ENCODE measurements at regions not wholly inside any gene's neighbourhood (a gene's known extent, or its start where the extent isn't known, plus 50 kb on each side); places are given as distances from the start of the nearest gene placed in this dataset.
A peak's percentile ranks its signal among the peaks of the same experiment; 100 is the strongest.

DNA sequence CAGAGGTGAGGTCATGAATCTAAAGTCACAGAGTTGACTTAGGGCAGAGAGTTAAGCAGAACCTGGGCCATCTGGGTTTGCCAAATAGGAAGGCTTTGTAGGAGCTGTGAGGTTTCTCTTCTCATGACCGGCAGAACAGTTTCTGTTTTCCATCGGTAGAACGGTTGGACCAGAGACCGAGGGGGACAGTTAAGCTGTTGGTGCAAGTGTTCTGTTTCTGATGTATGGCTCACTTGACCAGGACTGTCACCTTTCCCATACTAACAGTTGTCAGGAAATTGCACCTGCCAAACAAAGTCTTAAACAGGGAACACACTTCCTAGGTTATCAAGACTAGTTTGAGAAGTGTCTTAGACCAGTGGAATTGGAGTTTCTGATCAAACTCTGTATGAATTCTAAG, 158.3 kb downstream of the PDCD6IP start:
- Mint-ChIP-seq H3K9me3 (no peaks in the 10 kb centered on the region), H3K27ac (no peak overlapping the region), H3K4me1 (peaks cover 8% of the 10 kb centered on the region), H3K27me3 (ENCODE audit: insufficient read depth, low read depth, poor library complexity) (no peaks in the 10 kb centered on the region), H3K36me3 (ENCODE audit: low read depth) (no peaks in the 10 kb centered on the region; the same call in 2 of the 3 replicates), H3K4me3 (no peak overlapping the region)
- no peaks in the 10 kb centered on the region for H4K20me1 ChIP-seq (replicated peaks; ENCODE audit: insufficient read depth)
- H3K27ac ChIP-seq (ENCODE audit: low read depth): no peak overlapping the region
- no peak for TF ChIP-seq EZH2 (IDR thresholded peaks at IDR 0.05; ENCODE audit: low read depth, unreplicated experiment)
- no peak for TF ChIP-seq EZH2phosphoT487 (IDR thresholded peaks at IDR 0.05; ENCODE audit: unreplicated experiment)
- no peak for TF ChIP-seq CREB1 (CRISPR knock-in tag; IDR thresholded peaks at IDR 0.05; ENCODE audit: low read depth)
- TF ChIP-seq NANOG (IDR thresholded peaks at IDR 0.05; ENCODE audit: borderline replicate concordance): no peak
- TF ChIP-seq REST (IDR thresholded peaks at IDR 0.05; ENCODE audit: unreplicated experiment): no peak
- no peaks in the 10 kb centered on the region for H3K27me3 ChIP-seq (ENCODE audit: insufficient read depth)
- H3K4me1 ChIP-seq (ENCODE audit: insufficient read depth): 0 out of 2 replicates have a peak, but pooled peaks cover 6% of the 10 kb centered on the region
- no peaks in the 10 kb centered on the region for H3F3A ChIP-seq (replicated peaks; ENCODE audit: low read depth)
- peak overlapping the region; percentile 19; the same call in 1 of the 2 replicates for H2AFZ ChIP-seq
- no peaks in the 10 kb centered on the region for H3K79me2 ChIP-seq (replicated peaks; ENCODE audit: insufficient read depth)
- ATAC-seq (no peak), DNase-seq (ENCODE audit: low spot score) (no peak)
- no peak overlapping the region for H3K4me3 ChIP-seq
- no peaks in the 10 kb centered on the region for H3K36me3 ChIP-seq (ENCODE audit: insufficient read depth)
- H3K9me2 ChIP-seq (ENCODE audit: insufficient read depth): 0 out of 2 replicates have a peak, but pooled peaks cover 11% of the 10 kb centered on the region
- 0 out of 2 replicates have a peak overlapping the region, but pooled peaks have one; percentile 36 for H3K4me2 ChIP-seq

DNA sequence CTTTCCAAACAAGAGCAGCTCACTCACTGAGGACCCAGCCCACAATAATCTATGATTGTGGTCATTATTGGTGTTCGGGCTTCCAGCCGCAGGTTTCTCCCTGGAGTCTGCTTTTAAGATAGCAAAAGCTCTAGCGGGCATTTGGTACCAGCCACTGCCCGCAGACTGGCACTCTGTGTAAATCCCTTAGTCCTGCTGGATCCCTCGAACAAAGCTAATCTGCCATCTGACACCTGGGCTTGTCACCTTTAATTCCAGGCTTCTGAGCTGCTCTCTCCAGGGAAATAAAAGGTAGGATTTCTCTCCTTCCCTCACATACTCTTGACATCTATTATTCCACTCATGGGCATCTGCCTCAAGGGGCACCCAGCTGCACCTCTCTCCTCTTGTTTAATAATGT, 158.7 kb downstream of the PDCD6IP start:
- Histone ChIP-seq H3K4me2 (no peak overlapping the region), H3K79me2 (replicated peaks; ENCODE audit: insufficient read depth) (no peaks in the 10 kb centered on the region), H3K9me2 (ENCODE audit: insufficient read depth) (0 out of 2 replicates have a peak, but pooled peaks cover 11% of the 10 kb centered on the region), H4K20me1 (replicated peaks; ENCODE audit: insufficient read depth) (no peaks in the 10 kb centered on the region), H3K4me3 (no peak overlapping the region), H3K27ac (ENCODE audit: low read depth) (no peak overlapping the region), H3K27me3 (ENCODE audit: insufficient read depth) (no peaks in the 10 kb centered on the region), H2AFZ (peak overlapping the region; percentile 19; the same call in 1 of the 2 replicates), H3K4me1 (ENCODE audit: insufficient read depth) (0 out of 2 replicates have a peak, but pooled peaks cover 6% of the 10 kb centered on the region), H3K36me3 (ENCODE audit: insufficient read depth) (no peaks in the 10 kb centered on the region), H3F3A (replicated peaks; ENCODE audit: low read depth) (no peaks in the 10 kb centered on the region)
- no peaks in the 10 kb centered on the region; the same call in 2 of the 3 replicates for H3K36me3 Mint-ChIP-seq (ENCODE audit: low read depth)
- no peaks in the 10 kb centered on the region for H3K9me3 Mint-ChIP-seq
- H3K27ac Mint-ChIP-seq: no peak overlapping the region
- H3K4me3 Mint-ChIP-seq: no peak overlapping the region
- H3K27me3 Mint-ChIP-seq (ENCODE audit: insufficient read depth, low read depth, poor library complexity): no peaks in the 10 kb centered on the region
- peaks cover 8% of the 10 kb centered on the region for H3K4me1 Mint-ChIP-seq
- ATAC-seq (no peak), DNase-seq (ENCODE audit: low spot score) (no peak)
- no peak for TF ChIP-seq ZNF462 (CRISPR knock-in tag; IDR thresholded peaks at IDR 0.05)
- no peak for TF ChIP-seq JUNB (IDR thresholded peaks at IDR 0.05; ENCODE audit: unreplicated experiment)
- no peak for TF ChIP-seq STAT1 (IDR thresholded peaks at IDR 0.05; ENCODE audit: unreplicated experiment)
- TF ChIP-seq EZH2 (IDR thresholded peaks at IDR 0.05; ENCODE audit: low read depth, unreplicated experiment): no peak
- TF ChIP-seq ZNF331 (CRISPR knock-in tag; IDR thresholded peaks at IDR 0.05; ENCODE audit: low read depth): no peak

Data from GM23338 (cell line).